Activated T-helper 17 cell treated with anti-CD3 and anti-CD28 coated beads, Interleukin-2, amount 50 U/mL, for 72 hours (primary cell): ENCODE measurements at regions not wholly inside any gene's neighbourhood (a gene's known extent, or its start where the extent isn't known, plus 50 kb on each side); places are given as distances from the start of the nearest gene placed in this dataset.
"Not testable (repeated sequence)": the region's sequence is repeated elsewhere in the genome, so short reads cannot be mapped to it uniquely, and the experiment has no call there.

ENCODE experiments used
- ATAC-seq: fragments of 150-1000 bp; cut with Tn5 transposase; replicated peaks from 2 replicates; pipeline ENCODE4 v1.10.0; 2021; ENCODE audit warnings: mild to moderate bottlenecking, moderate library complexity
- H3K27ac Mint-ChIP-seq: one replicate; pipeline ENCODE4 v1.8.0; 2022; ENCODE audit warnings: mixed read lengths
- H3K27me3 Mint-ChIP-seq: one replicate; pipeline ENCODE4 v1.8.0; 2022; ENCODE audit warnings: mixed read lengths
- H3K36me3 Mint-ChIP-seq: one replicate; pipeline ENCODE4 v1.8.0; 2022; ENCODE audit warnings: low read depth, mild to moderate bottlenecking, mixed read lengths
- H3K4me1 Mint-ChIP-seq: one replicate; pipeline ENCODE4 v1.8.0; 2022; ENCODE audit warnings: mixed read lengths
- H3K4me3 Mint-ChIP-seq: one replicate; pipeline ENCODE4 v1.8.0; 2022; ENCODE audit warnings: mild to moderate bottlenecking, mixed read lengths
- H3K9me3 Mint-ChIP-seq: one replicate; pipeline ENCODE4 v1.8.0; 2022; ENCODE audit warnings: mixed read lengths

DNA sequence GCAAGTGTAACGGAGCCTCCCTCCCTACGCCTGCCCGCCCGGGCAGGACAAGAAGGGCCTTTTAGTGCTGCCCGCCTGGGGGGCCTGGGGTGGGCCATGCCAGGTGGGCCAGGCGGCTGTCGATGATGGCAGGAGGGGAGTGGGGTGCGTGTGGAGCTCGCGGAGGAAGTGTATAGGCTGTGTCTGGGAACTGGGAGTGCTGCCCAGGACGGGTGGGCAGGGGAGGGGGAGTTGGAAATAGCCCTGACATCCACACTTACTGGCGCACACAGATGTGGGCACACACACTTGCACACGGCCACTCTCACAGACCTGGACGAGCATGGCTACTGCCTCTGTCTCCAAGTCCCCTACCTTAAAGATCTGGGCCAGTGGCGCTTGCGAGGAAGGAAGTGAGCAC, 196.0 kb downstream of the TBC1D2B start:
- H3K4me3 Mint-ChIP-seq, H3K36me3 Mint-ChIP-seq, H3K27me3 Mint-ChIP-seq, H3K4me1 Mint-ChIP-seq, ATAC-seq, H3K9me3 Mint-ChIP-seq, H3K27ac Mint-ChIP-seq: not testable (repeated sequence)

DNA sequence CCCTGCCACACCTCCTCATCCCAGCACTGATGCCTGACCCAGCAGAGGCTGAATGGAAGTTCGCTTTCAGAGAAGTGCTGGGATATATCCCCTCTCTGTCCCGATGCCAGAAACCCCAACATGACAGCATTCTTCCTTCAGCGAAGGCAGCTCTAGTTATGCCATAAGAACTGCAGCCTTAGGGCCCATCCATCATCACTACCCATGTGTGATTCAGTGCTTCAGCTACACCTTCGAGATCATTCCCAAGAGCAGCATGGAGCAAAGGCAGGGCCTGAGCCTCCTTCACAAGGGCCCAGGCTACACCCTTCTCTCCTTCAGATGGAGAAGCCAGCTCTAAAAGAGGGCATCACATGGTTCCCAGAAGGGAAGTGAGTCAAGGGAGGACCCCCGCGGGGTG, 198.0 kb downstream of the TBC1D2B start:
- H3K27me3 Mint-ChIP-seq, H3K9me3 Mint-ChIP-seq, H3K27ac Mint-ChIP-seq, ATAC-seq, H3K4me3 Mint-ChIP-seq, H3K4me1 Mint-ChIP-seq, H3K36me3 Mint-ChIP-seq: not testable (repeated sequence)

DNA sequence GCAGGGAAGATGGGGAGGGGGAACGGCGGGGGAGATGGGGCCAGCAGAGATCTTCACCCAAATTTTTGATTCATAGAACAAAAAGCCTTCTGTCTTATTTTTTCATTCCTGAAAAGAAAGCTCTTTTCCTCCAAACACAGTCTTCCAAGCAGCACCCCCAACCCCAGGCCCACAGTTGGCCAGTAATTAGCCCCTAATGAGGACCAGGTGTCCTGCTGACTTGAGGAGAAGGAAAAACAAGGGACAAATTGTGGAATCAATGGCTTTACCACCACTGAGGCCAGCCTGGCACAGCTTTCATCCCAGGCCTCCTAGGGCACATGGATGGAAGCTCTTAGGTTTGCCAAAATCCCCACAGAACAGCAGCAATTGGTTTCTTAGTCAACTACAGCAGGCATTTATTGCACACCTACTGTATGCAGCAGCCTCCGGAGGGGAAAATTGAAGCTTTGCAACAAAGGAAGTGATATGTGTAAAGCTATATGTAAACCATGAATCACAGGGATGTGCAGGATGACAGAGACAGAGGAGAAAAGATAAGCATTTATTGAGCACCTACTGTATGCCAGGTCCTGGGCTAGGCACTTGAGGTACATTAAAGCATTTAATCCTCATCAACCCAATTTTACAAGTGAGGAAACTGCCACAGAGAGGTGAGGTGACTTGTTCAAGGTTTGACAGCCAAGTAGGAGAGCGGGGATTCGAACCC, 199.5 kb downstream of the TBC1D2B start:
- no peaks in the 10 kb centered on the region for H3K4me1 Mint-ChIP-seq
- H3K36me3 Mint-ChIP-seq = no peaks in the 10 kb centered on the region
- H3K9me3 Mint-ChIP-seq = no peaks in the 10 kb centered on the region
- no peak overlapping the region for H3K4me3 Mint-ChIP-seq
- no peak overlapping the region for H3K27ac Mint-ChIP-seq
- no peaks in the 10 kb centered on the region for H3K27me3 Mint-ChIP-seq
- no peak for ATAC-seq

DNA sequence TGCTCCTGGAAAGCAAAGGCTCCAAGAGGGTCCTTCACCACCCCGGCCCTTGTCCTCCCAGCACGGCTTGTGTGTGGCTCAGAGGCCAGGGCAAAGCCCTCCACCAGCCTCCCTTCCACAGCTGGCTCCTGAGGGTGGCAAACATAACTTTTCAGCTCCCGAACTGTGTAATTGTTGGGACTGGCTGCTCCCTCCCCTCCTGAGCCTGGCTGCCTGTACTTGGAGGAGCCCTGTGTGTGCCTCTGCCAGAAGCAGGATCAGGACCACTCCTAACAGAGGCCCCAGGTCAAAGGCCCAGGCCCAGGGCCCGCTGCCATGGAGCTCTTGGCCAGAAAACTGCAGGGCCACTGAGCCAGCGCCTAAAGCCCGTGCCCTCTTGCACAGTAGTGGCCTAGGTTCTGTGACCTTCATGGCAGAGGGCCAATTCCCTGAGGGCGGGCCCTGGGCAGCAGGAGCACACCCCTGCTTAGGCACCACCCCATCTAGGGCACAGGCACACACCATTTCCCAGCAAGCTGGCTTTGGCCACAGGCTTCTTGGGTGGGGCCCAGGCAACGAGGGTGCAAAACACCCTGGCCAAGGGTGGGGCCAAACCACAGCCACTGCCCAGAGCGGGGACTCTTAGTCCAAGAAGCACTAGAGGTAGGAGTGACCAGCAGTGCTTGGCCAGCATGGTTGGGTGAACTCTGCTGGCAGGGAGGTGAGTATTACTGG, 201.2 kb downstream of the TBC1D2B start:
- not testable (repeated sequence) for H3K9me3 Mint-ChIP-seq, H3K4me3 Mint-ChIP-seq, ATAC-seq, H3K36me3 Mint-ChIP-seq, H3K4me1 Mint-ChIP-seq, H3K27me3 Mint-ChIP-seq, H3K27ac Mint-ChIP-seq

DNA sequence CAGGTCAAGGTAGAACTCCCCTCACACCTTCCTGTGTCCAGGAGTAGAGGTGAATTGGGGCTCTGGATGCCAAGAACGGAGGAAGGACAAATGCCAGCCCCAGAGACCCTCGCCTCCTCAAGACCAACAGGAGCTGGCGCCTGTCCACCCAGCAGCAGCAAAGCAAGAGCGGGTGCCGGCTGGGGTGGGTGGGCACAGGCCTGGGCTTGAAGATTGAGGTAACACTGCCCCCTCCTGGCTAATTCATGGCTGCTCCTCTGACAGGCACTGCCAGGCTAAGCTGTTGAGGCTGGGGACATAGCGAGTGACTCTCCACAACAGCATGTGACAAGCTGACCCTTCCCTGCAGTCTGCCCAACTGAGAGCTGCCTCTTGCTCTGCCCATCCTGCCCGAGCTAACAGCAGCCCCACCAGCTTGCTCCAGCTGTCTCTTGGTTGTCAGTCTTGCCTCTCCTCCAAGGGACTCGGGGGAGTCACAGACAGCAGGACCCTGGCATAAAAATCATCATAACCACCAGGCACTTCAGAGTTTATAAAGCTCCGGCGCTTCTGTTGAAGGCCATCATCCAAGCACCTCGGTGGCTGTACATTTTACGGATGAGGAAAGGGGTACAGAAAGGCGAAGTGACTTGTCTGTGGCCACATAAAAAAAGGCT, 202.3 kb downstream of the TBC1D2B start:
- ATAC-seq = peak; percentile 60
- not testable (repeated sequence) for H3K27me3 Mint-ChIP-seq, H3K4me1 Mint-ChIP-seq, H3K36me3 Mint-ChIP-seq, H3K9me3 Mint-ChIP-seq, H3K4me3 Mint-ChIP-seq, H3K27ac Mint-ChIP-seq

DNA sequence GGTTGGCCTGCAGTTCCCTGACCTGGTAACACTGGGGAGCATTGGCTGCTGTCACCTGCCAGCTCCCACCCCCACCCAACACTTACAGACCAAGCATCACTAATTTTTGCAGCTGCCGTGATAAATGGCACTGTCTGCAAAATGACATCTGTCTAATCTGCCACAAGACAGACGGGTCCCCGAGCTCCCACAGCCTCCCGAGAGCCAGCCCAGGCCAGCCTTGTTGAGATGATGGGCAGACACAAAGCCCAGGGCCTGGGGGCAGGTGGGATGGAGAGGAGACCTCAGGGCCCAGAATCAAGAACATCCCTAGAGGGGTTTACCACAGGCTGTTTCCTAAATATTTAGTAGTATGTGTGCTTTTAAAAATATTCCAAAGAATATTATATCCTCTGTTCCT, 203.4 kb downstream of the TBC1D2B start:
- Mint-ChIP-seq H3K27me3 (no peaks in the 10 kb centered on the region), H3K4me3 (no peak overlapping the region), H3K27ac (no peak overlapping the region), H3K9me3 (no peaks in the 10 kb centered on the region), H3K4me1 (no peaks in the 10 kb centered on the region), H3K36me3 (no peaks in the 10 kb centered on the region)
- ATAC-seq = no peak

DNA sequence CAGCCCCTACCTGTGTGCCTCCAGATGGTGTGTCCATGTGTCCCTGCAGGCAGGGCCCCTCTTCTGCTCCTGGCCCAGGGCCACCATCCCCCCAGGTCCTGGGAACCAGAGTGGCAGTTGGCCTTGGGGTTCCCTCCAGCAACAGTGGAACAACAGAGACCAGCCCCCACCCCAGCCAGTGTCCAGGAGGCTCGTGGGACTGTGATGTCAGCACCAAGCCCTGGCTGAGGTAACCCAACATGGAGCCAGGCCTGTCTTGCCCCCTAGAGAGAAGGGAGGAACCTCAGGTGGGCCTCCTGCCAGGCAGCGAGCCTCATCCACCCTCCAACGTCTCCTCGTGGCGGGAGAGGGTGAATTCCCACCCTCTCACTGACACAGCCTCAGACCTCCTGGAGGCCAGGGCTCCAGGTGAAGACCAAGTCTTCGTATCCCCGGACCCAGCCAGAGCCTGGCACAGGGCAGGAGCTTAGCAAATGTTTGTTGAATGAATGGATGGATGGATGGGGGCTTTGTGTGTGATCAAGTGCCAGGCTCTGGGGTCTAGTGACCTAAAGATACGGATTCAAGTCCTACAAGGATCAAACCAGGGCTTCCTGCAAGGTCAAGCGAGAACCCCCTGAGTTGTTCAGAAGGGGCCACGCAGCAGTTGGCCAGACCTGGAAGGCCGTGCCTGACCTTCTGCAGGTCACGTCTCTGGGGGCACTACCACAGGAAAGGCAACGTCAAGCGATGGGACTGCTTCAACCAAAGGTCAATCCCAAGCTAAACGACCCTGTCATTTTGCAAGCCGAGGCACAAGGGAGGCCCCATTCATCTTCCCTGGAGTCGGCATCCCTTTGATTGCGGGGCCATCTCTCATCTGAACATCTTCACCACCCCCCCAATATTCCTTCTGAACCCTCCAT, 204.7 kb downstream of the TBC1D2B start:
- not testable (repeated sequence) for H3K27ac Mint-ChIP-seq, H3K9me3 Mint-ChIP-seq, H3K4me1 Mint-ChIP-seq, ATAC-seq, H3K36me3 Mint-ChIP-seq, H3K27me3 Mint-ChIP-seq, H3K4me3 Mint-ChIP-seq

DNA sequence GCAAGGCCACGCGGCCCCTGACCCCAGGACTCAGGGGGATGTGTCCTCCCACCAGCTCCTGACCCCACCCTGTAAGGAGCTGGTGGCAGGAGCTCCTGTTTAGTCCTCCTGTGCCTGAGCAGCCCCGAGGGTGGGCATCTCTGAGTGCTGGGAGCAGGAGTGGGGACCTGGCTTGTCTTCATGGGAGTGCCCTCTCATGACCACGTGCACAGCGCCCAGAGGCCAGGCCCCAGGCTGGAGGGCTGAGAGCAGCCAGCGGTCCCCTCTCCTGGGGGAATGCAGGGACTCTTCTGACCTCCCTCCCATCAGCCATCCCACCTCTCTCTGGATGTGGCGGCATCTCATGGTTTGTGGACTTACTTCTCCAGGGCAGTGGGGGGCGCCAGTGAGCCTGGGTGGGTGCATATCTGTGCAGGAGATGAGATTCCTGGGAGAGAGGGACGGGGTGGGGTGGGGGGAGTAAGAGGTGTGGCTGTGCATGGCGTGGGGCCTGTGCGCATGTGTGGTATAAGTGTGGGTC, 205.6 kb downstream of the TBC1D2B start:
- no peak overlapping the region for H3K27ac Mint-ChIP-seq
- H3K36me3 Mint-ChIP-seq = no peaks in the 10 kb centered on the region
- no peaks in the 10 kb centered on the region for H3K27me3 Mint-ChIP-seq
- H3K4me1 Mint-ChIP-seq = no peaks in the 10 kb centered on the region
- no peaks in the 10 kb centered on the region for H3K9me3 Mint-ChIP-seq
- H3K4me3 Mint-ChIP-seq = no peak overlapping the region
- no peak for ATAC-seq

DNA sequence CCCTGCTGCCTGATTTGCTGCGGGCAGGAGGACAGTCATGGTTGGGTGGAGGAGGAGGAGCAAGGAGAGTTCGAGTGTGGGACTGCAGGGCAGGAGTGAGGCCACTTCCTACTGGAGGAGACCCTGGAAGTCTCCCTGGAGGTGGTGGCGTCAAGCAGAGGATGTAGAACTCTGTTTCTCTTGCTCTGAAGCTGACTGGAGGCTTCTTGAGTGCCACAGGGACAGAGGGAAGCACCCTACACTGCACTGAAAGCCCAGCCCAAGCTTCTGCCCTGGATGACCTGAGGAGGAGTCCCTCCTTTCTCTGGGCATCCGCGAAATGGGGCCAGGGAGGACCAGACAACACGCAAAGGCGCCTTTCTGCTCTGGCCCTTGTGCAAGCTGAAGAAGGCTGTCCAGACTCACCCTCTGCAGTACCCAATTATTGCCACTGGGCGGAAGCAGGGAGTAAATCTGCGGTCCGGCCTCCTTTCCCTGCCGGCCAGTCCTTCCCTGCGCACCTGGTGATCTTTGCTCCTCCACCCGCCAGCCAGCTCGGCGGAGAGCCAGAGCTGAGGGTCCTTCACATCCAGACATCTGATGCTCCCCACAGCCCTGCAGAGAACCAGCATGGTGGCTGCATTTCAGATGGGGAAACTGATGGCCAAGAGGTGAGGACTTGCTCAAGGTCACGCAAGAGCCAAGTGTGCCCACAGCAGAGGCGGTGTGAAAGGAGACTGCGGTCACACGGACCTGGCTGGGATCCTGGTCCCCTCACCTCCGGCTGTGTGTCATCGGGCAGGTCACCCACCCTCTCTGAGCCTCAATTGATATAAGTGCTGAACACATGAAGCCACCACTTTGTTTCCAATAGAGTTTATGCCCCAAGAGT, 207.1 kb downstream of the TBC1D2B start:
- ATAC-seq = peak; percentile 61
- H3K27ac Mint-ChIP-seq = no peak overlapping the region
- no peaks in the 10 kb centered on the region for H3K4me1 Mint-ChIP-seq
- H3K9me3 Mint-ChIP-seq = no peaks in the 10 kb centered on the region
- H3K27me3 Mint-ChIP-seq = no peaks in the 10 kb centered on the region
- H3K4me3 Mint-ChIP-seq = no peak overlapping the region
- H3K36me3 Mint-ChIP-seq = no peaks in the 10 kb centered on the region

DNA sequence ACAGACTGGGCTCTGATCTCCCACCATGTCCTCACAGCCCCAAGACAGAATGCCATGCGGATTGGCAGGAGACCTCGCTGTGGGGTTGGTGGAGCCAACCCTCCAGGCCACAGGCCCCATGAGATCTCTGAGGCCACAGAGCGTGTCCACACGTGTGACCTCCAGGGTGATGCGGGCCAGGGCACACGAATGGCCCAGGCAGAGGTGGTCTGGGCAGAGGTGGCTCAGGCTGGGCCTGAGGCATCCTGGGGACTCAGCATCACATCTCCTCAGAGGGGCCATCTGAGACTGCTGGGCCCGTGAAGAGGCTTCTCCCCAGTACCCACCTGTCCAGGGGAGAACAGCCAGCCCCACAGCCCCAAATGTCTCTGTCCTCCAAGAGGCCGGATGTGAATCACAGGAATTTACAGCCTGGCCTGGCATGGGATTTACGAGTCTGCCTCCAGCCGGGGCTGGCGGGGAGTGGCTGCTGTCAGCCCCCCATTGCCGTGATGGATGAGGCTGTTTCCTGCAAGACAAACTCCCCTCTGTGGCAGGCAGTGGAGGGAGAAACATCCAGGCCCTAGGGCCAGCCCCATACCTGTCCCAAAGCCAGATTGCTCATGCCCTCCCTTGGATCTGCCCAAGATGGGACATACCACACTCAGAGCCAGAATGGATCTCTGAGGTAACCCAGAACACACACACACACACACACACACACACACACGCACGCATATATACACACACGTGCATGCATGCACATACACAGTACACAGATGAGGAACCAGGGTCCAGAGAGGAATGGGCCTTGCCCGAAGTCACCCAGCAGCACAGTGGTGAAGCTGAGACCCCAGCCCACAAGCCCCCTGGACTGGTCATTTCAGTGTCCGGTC, 208.3 kb downstream of the TBC1D2B start:
- Mint-ChIP-seq H3K4me1 (no peaks in the 10 kb centered on the region), H3K27me3 (no peaks in the 10 kb centered on the region), H3K27ac (no peak overlapping the region), H3K9me3 (no peaks in the 10 kb centered on the region), H3K36me3 (no peaks in the 10 kb centered on the region), H3K4me3 (no peak overlapping the region)
- no peak for ATAC-seq

DNA sequence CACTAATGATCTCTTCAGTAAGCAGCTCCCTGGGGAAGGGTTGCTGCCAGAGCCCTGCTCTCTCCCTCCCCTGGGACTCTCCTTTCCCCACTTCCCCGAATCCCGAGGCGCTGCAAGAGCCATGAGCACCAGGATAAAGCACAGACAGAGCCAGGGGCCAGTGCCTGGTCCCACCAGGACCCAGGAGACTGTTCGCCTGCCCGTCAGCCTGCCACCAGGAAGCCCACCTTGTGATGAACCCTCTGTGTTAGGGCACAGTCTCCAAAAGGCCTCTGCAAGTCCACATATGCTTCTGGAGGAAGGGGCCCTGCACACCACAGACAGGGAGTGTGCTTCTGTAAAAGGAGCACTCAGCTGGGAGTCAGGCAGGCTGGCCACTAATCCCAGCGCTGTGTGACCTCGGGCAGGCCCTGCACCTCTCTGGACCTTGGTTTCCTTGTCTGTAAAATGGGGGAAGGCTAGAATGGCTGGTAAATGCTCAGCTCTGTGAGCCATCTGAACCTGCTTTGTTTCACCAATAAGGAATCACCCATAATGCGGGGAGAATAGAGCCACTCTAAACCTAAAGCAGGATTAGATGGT, 209.4 kb downstream of the TBC1D2B start:
- H3K4me3 Mint-ChIP-seq, H3K4me1 Mint-ChIP-seq, H3K9me3 Mint-ChIP-seq, ATAC-seq, H3K27me3 Mint-ChIP-seq, H3K36me3 Mint-ChIP-seq, H3K27ac Mint-ChIP-seq: not testable (repeated sequence)

DNA sequence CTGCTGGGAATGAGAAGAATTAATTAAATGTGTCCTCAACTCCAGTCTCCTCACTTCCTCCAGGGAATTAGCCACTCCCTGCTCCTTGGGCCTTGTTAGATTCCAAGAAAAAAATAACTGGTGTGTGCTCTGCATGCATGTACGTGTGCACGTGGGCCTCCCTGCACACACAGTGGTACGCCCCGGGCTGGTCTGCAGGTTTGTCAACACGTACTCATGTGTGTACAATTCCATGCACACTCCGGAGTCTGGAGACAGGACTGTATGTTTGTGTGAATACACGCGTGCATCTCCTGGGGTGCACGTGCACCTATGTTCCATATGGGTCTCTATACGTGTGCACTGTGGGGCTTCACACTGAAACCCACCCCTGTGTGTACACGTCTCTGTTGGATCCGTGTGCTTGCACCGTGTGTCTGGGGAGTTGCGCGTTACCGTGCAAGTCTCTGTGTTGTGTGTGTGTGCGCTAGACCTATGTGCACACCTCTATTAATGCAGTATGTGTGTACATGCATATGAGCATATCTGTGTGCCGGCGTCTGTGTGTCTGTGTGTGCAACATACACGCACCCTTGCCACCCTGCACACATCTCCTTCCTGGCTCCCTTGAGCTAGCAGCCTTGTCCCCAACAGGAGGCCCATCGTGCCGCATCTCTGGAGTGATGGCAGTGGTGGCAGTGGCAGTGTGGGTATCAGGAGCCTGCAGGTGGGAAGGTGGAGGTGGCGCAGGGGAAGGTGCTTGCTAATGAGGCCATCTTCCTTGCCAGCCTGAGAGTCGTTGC, 210.1 kb downstream of the TBC1D2B start:
- Mint-ChIP-seq H3K27me3 (peaks cover 5% of the 10 kb centered on the region), H3K27ac (no peak overlapping the region), H3K4me3 (no peak overlapping the region), H3K9me3 (no peaks in the 10 kb centered on the region), H3K36me3 (no peaks in the 10 kb centered on the region), H3K4me1 (no peaks in the 10 kb centered on the region)
- no peak for ATAC-seq
